SK-N-SH (cell line): ENCODE measurements at regions not wholly inside any gene's neighbourhood (a gene's known extent, or its start where the extent isn't known, plus 50 kb on each side); places are given as distances from the start of the nearest gene placed in this dataset.

Experiments used
- CTCF ChIA-PET: fragments of 300-600, 350-600 bp; formaldehyde crosslinking; extraction: SDS; loops from one replicate; lab custom pipeline; 2021; lab: Yijun Ruan, JAX
- POLR2A ChIA-PET: fragments of 350-600 bp; sonication (Branson Sonifier 250); formaldehyde crosslinking; extraction: SDS; loops from one replicate; lab custom pipeline; 2020; ENCODE audit warnings: antibody characterized with exemption, inconsistent platforms; lab: Yijun Ruan, JAX
- DNase-seq: peaks from one replicate; pipeline ENCODE4 v3.0.0; 2012
- H2AFZ ChIP-seq: fragments of 200-600 bp; sonication (generic); 2 replicates; pipeline ENCODE4 v1.8.1; 2016; ENCODE audit warnings: antibody characterized with exemption, mild to moderate bottlenecking, low read depth
- H3F3A ChIP-seq: fragments of 200-600 bp; sonication (generic); replicated peaks from 2 replicates; pipeline ENCODE3; 2016; ENCODE audit warnings: antibody characterized with exemption, mild to moderate bottlenecking; ENCODE audit not compliant: insufficient read depth
- H3K27ac ChIP-seq, 2 experiments: fragments of 200-500 bp in 1 of 2; fragments of 200-600 bp in 1 of 2; sonication (Bioruptor generic) in 1 of 2; sonication (generic), shearing (Covaris generic) in 1 of 2; 2 replicates each; pipeline versions ENCODE4 v1.5.1 to v1.6.1; 2014 to 2016; ENCODE audit warnings: low read depth in 2 of 2, inconsistent platforms in 1 of 2, low read length in 1 of 2, mild to moderate bottlenecking in 1 of 2, mixed read lengths in 1 of 2
- H3K27me3 ChIP-seq: fragments of 200-600 bp; sonication (generic), shearing (Covaris generic); 2 replicates; pipeline ENCODE4 v1.6.1; 2016; ENCODE audit warnings: mixed run types; ENCODE audit not compliant: insufficient read depth
- H3K36me3 ChIP-seq, 2 experiments: fragments of 200-500 bp in 1 of 2; fragments of 200-600 bp in 1 of 2; sonication (Bioruptor generic) in 1 of 2; sonication (generic) in 1 of 2; replicated peaks in 1 of 2; 2 replicates each; pipeline versions ENCODE3 to v1.5.1; 2014 to 2016; ENCODE audit warnings: low read length in 1 of 2, mild to moderate bottlenecking in 1 of 2; ENCODE audit not compliant: insufficient read depth in 2 of 2, control insufficient read depth in 1 of 2
- H3K4me1 ChIP-seq, 2 experiments: fragments of 200-500 bp in 1 of 2; fragments of 200-600 bp in 1 of 2; sonication (Bioruptor generic) in 1 of 2; sonication (generic), shearing (Covaris generic) in 1 of 2; 2 replicates each; pipeline versions ENCODE4 v1.5.1 to v1.6.1; 2014 to 2016; ENCODE audit warnings: low read depth in 1 of 2, low read length in 1 of 2, mixed run types in 1 of 2; ENCODE audit not compliant: insufficient read depth in 2 of 2, control insufficient read depth in 1 of 2
- H3K4me2 ChIP-seq: fragments of 200-600 bp; sonication (generic), shearing (Covaris generic); 2 replicates; pipeline ENCODE4 v1.6.1; 2017; ENCODE audit warnings: mixed run types
- H3K4me3 ChIP-seq, 2 experiments: fragments of 200-500 bp in 1 of 2; fragments of 200-600 bp in 1 of 2; sonication (Bioruptor generic) in 1 of 2; sonication (generic), shearing (Covaris generic) in 1 of 2; 2 replicates each; pipeline versions ENCODE4 v1.5.1 to v1.8.1; 2014 to 2016; ENCODE audit warnings: low read depth in 2 of 2, inconsistent platforms in 1 of 2, low read length in 1 of 2, mild to moderate bottlenecking in 1 of 2, mixed read lengths in 1 of 2, moderate library complexity in 1 of 2
- H3K79me2 ChIP-seq: fragments of 200-600 bp; sonication (generic); 2 replicates; pipeline ENCODE4 v1.8.1; 2017; ENCODE audit warnings: mild to moderate bottlenecking; ENCODE audit not compliant: insufficient read depth
- H3K9ac ChIP-seq: fragments of 200-600 bp; sonication (generic); 2 replicates; pipeline ENCODE4 v1.6.1; 2017; ENCODE audit warnings: mixed run types
- H3K9me2 ChIP-seq: fragments of 200-600 bp; sonication (generic); 2 replicates; pipeline ENCODE4 v1.6.1; 2017; ENCODE audit warnings: mixed run types
- H3K9me3 ChIP-seq: fragments of 200-600 bp; sonication (generic); 2 replicates; pipeline ENCODE4 v1.6.1; 2017; ENCODE audit warnings: mixed run types, mild to moderate bottlenecking, moderate library complexity
- H4K20me1 ChIP-seq: fragments of 200-600 bp; sonication (generic); 2 replicates; pipeline ENCODE4 v1.6.1; 2017; ENCODE audit warnings: mild to moderate bottlenecking, mixed run types; ENCODE audit not compliant: insufficient read depth
- CTCF ChIP-seq: fragments of 200-600 bp; sonication (generic); IDR thresholded peaks from 2 replicates; pipeline ENCODE4 v1.6.1; 2017; ENCODE audit warnings: antibody characterized with exemption, mild to moderate bottlenecking, moderate library complexity
- ELF1 ChIP-seq: IDR thresholded peaks from 2 replicates; pipeline ENCODE4 v1.4.0; 2012
- GABPA ChIP-seq: IDR thresholded peaks from 2 replicates; pipeline ENCODE4 v1.4.0; 2012; ENCODE audit warnings: low read depth, mild to moderate bottlenecking
- IRF3 ChIP-seq: fragments of 150-350 bp; IDR thresholded peaks from 2 replicates; pipeline ENCODE4 v1.6.1; 2016; ENCODE audit warnings: mild to moderate bottlenecking, low read depth, low read length
- MEF2A ChIP-seq: IDR thresholded peaks from 2 replicates; pipeline ENCODE4 v1.4.0; 2012; ENCODE audit warnings: low read depth, borderline replicate concordance
- NFIC ChIP-seq: IDR thresholded peaks from 2 replicates; pipeline ENCODE4 v1.4.0; 2012; ENCODE audit warnings: borderline replicate concordance
- NRF1 ChIP-seq: IDR thresholded peaks from 2 replicates; pipeline ENCODE4 v1.6.1; 2012; ENCODE audit warnings: low read depth, mild to moderate bottlenecking, low read length
- REST ChIP-seq: IDR thresholded peaks from 2 replicates; pipeline ENCODE4 v1.6.1; 2012; ENCODE audit warnings: mild to moderate bottlenecking, low read depth, low read length, moderate library complexity
- RXRA ChIP-seq: IDR thresholded peaks from 2 replicates; pipeline ENCODE4 v1.4.0; 2012; ENCODE audit warnings: low read depth, mild to moderate bottlenecking, borderline replicate concordance
- TEAD4 ChIP-seq: IDR thresholded peaks from 2 replicates; pipeline ENCODE4 v1.4.0; 2012; ENCODE audit warnings: mild to moderate bottlenecking, borderline replicate concordance; ENCODE audit not compliant: insufficient read depth
- ZBTB33 ChIP-seq: IDR thresholded peaks from 2 replicates; pipeline ENCODE4 v1.4.0; 2012; ENCODE audit warnings: low read depth, borderline replicate concordance
- WGBS: methylation state at CpG from one replicate; pipeline ENCODE4 v1.1.6; 2017; ENCODE audit warnings: low lambda C conversion rate; 5-methylcytosine and 5-hydroxymethylcytosine counted together

- no peaks in the 10 kb centered on the region for H3K27me3 ChIP-seq
- no peak for DNase-seq
- H4K20me1 ChIP-seq = no peaks in the 10 kb centered on the region
- H3K4me3 ChIP-seq = no peak overlapping the region
- H2AFZ ChIP-seq = no peak overlapping the region
- H3K79me2 ChIP-seq = no peaks in the 10 kb centered on the region
- H3K27ac ChIP-seq = no peak overlapping the region
- H3K9ac ChIP-seq = no peak overlapping the region
- no peaks in the 10 kb centered on the region for H3K9me2 ChIP-seq
- POLR2A ChIA-PET = no interaction called here
- no peaks in the 10 kb centered on the region for H3K4me1 ChIP-seq
- H3K9me3 ChIP-seq = no peaks in the 10 kb centered on the region
- no peak for TF ChIP-seq REST
- TF ChIP-seq CTCF = no peak
- TF ChIP-seq NRF1 = no peak
- TF ChIP-seq IRF3 = no peak
- no peak for TF ChIP-seq MEF2A
- TF ChIP-seq NFIC = no peak
- TF ChIP-seq ZBTB33 = no peak
- no peak for TF ChIP-seq TEAD4
- no peak for TF ChIP-seq RXRA
- no peak for TF ChIP-seq GABPA
- no peak for TF ChIP-seq ELF1
- 5% methylated on average over 2 of the region's 2 CpGs for WGBS
- H3K36me3 ChIP-seq = no peaks in the 10 kb centered on the region
- CTCF ChIA-PET = no interaction called here
- no peak overlapping the region for H3K4me2 ChIP-seq
- H3F3A ChIP-seq = no peaks in the 10 kb centered on the region
Measured at GRCh38 chr14:87652278-87652677, 340.7 kb downstream of the GALC start.
